Upper lobe of left lung (tissue), 6 donors: ENCODE measurements at regions not wholly inside any gene's neighbourhood (a gene's known extent, or its start where the extent isn't known, plus 50 kb on each side); places are given as distances from the start of the nearest gene placed in this dataset.

Experiments
- ATAC-seq, 2 donors: fragments of 200-7000 bp; cut with Tn5 transposase; one replicate each; pipeline ENCODE4 v1.9.1; 2022; ENCODE audit warnings: mild to moderate bottlenecking in 2 of 2, moderate library complexity in 2 of 2; ENCODE audit not compliant: low FRiP score in 2 of 2
- DNase-seq, 2 donors: peaks; one replicate each; pipeline ENCODE4 v3.0.0-alpha.2; 2019 to 2020
- H3K27ac ChIP-seq, 4 donors: fragments of 200-600 bp; sonication (generic); one replicate each; pipeline ENCODE4 v1.5.1; 2016 to 2019
- H3K27me3 ChIP-seq, 4 donors: fragments of 200-600 bp; sonication (generic); one replicate each; pipeline ENCODE4 v1.5.1; 2017 to 2019
- H3K36me3 ChIP-seq, 4 donors: fragments of 200-600 bp; sonication (generic); one replicate each; pipeline ENCODE4 v1.5.1; 2016 to 2019
- H3K4me1 ChIP-seq, 4 donors: fragments of 200-600 bp; sonication (generic); one replicate each; pipeline ENCODE4 v1.5.1; 2018 to 2019
- H3K4me3 ChIP-seq, 4 donors: fragments of 200-600 bp; sonication (generic); one replicate each; pipeline ENCODE4 v1.5.1; 2017 to 2019; ENCODE audit warnings: mild to moderate bottlenecking in 2 of 4, moderate library complexity in 1 of 4
- H3K9me3 ChIP-seq, 4 donors: fragments of 200-600 bp; sonication (generic); one replicate each; pipeline ENCODE4 v1.5.1; 2018 to 2019
- CTCF ChIP-seq, 6 experiments: fragments of 450-650 bp in 4 of 6; fragments of 200-600 bp in 2 of 6; sonication (generic) in 2 of 6; IDR thresholded peaks; one replicate each; pipeline ENCODE4 v1.5.1; 2016 to 2019; ENCODE audit warnings: antibody characterized with exemption in 6 of 6
- EP300 ChIP-seq, 4 donors: sonication (generic); formaldehyde crosslinking; IDR thresholded peaks; one replicate each; pipeline ENCODE4 v1.5.1; 2017; ENCODE audit warnings: antibody characterized with exemption in 4 of 4, control low read depth in 2 of 4
- POLR2A ChIP-seq, 4 donors: fragments of 450-650 bp; IDR thresholded peaks; one replicate each; pipeline ENCODE4 v1.5.1; 2016 to 2017; ENCODE audit warnings: antibody characterized with exemption in 4 of 4, mild to moderate bottlenecking in 2 of 4
- POLR2AphosphoS5 ChIP-seq, 2 donors: sonication (generic); formaldehyde crosslinking; IDR thresholded peaks; one replicate each; pipeline ENCODE4 v1.5.1; 2017; ENCODE audit warnings: antibody characterized with exemption in 2 of 2
- whole genome bisulfite sequencing, 2 donors: methylation state at CpG; one replicate each; pipeline ENCODE4 v1.1.5; 2017 to 2018; 5-methylcytosine and 5-hydroxymethylcytosine counted together
- donor health status: DM: no; HTN: no; CAD: no; lungs with moderate emphysema.
- donor health status: DM: no; HTN: yes; CAD: no; lungs with severe emphysema.

DNA sequence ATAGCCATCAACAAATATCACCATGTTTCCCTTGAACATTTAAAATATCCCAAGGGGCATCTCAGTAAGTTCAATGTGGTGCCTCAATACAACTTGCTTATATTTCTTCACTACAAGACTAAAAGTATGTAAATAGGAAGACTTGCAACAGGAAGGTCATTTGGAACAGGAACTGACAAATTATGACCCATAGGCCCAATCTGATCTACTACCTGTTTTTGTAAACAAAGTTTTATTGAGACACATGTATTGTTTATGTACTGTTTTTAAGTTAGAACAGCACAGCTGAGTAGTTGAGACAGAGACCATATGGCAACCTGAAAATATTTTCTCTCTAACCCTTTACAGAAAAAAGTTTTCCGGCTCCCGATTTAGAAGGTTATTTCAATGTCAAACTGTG is 154.8 kb upstream of the TFPI start:
- 72 to 86% methylated on average over 2 of the region's 2 CpGs for WGBS, 2 donors
- DNase-seq (no peak), ATAC-seq (no peak)
- no peaks in the 10 kb centered on the region for H3K4me1 ChIP-seq
- no peaks in the 10 kb centered on the region for H3K9me3 ChIP-seq
- H3K4me3 ChIP-seq = no peak overlapping the region
- no peaks in the 10 kb centered on the region for H3K27me3 ChIP-seq
- H3K27ac ChIP-seq = no peak overlapping the region
- H3K36me3 ChIP-seq = no peaks in the 10 kb centered on the region
- TF ChIP-seq CTCF (IDR thresholded peaks at IDR 0.05) (no peak), EP300 (IDR thresholded peaks at IDR 0.05) (no peak), POLR2A (IDR thresholded peaks at IDR 0.05) (no peak), POLR2AphosphoS5 (IDR thresholded peaks at IDR 0.05) (no peak)

- no peak overlapping the region for H3K27ac ChIP-seq
- no peaks in the 10 kb centered on the region for H3K27me3 ChIP-seq
- H3K4me3 ChIP-seq = no peak overlapping the region
- no peaks in the 10 kb centered on the region for H3K36me3 ChIP-seq
- TF ChIP-seq CTCF (IDR thresholded peaks at IDR 0.05) (no peak), EP300 (IDR thresholded peaks at IDR 0.05) (no peak), POLR2A (IDR thresholded peaks at IDR 0.05) (no peak), POLR2AphosphoS5 (IDR thresholded peaks at IDR 0.05) (no peak)
- H3K9me3 ChIP-seq = no peaks in the 10 kb centered on the region
- ATAC-seq (no peak), DNase-seq (no peak)
- no peaks in the 10 kb centered on the region for H3K4me1 ChIP-seq
Measured at GRCh38 chr2:187710791-187711521, 156.7 kb upstream of the TFPI start.

DNA sequence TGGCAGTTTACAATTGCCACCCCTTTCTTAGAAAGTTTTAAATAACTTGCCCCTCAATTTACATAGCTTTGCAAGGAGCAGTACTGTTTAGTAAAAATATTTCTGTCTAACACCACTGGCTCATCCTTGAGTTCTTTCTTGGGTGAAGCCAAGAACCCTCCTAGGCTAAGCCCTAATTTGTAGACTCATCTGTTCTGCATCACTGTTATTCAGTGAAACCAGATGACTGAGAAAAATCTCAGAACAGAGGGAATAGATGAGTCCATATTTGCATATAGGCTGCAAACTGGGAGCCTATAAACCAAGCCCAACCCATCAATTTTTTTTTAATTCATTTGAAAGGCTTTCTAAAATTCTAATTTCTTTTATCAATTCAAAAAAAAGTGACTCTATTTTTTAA is 161.4 kb upstream of the TFPI start:
- no peak for TF ChIP-seq POLR2A (IDR thresholded peaks at IDR 0.05)
- no peak for TF ChIP-seq POLR2AphosphoS5 (IDR thresholded peaks at IDR 0.05)
- no peak for TF ChIP-seq EP300 (IDR thresholded peaks at IDR 0.05)
- TF ChIP-seq CTCF (IDR thresholded peaks at IDR 0.05) = no peak
- Histone ChIP-seq H3K4me1 (no peaks in the 10 kb centered on the region), H3K4me3 (no peak overlapping the region), H3K27ac (no peak overlapping the region), H3K27me3 (no peaks in the 10 kb centered on the region), H3K36me3 (no peaks in the 10 kb centered on the region), H3K9me3 (no peaks in the 10 kb centered on the region)
- DNase-seq = no peak
- no peak for ATAC-seq

DNA sequence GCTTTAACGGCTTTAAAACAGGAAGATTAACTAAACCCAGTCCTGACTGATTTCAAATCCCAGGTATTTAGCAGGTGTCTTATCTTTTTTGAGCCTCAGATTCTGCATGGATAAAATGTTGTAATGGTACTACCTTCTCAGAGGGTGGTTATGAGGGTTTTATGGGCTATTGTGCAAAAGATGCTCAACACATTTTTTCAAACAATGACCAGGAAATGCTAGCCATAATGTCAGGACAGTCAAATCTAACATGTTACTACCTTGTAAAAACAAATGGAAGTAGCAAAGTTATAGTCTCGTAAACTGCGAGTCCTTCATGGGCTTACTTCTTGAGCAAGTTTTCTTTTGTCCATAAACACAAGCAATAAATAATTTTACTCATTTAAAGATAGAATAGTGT is 162.1 kb upstream of the TFPI start:
- Histone ChIP-seq H3K27me3 (no peaks in the 10 kb centered on the region), H3K27ac (no peak overlapping the region), H3K9me3 (no peaks in the 10 kb centered on the region), H3K36me3 (no peaks in the 10 kb centered on the region), H3K4me1 (no peaks in the 10 kb centered on the region), H3K4me3 (no peak overlapping the region)
- no peak for DNase-seq
- TF ChIP-seq CTCF (IDR thresholded peaks at IDR 0.05) (no peak), POLR2A (IDR thresholded peaks at IDR 0.05) (no peak), POLR2AphosphoS5 (IDR thresholded peaks at IDR 0.05) (no peak), EP300 (IDR thresholded peaks at IDR 0.05) (no peak)
- WGBS, 2 donors = 86 to 94% methylated on average over 3 of the region's 3 CpGs
- ATAC-seq = no peak

DNA sequence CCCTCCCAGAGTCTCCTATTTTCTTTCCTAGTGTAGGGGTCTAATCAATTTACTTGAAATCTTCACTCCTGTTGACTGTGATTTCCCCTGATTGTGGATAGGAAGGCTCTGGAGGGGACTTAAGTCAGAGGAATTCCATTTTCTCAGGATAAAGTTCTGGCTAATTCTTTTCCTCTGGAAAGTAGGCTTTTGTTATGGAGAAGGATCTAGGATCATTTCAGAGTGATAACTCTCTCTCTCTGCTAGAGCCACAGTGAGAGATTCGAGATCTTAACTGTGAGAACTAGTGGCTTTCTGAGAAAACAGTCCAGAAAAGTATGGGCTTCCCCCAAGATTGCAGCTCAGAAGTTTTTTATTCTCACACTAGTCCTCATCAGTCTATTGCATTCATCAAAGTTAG is 163.9 kb upstream of the TFPI start:
- no peaks in the 10 kb centered on the region for H3K36me3 ChIP-seq
- ATAC-seq = no peak
- no peak for TF ChIP-seq CTCF (IDR thresholded peaks at IDR 0.05)
- TF ChIP-seq POLR2AphosphoS5 (IDR thresholded peaks at IDR 0.05) = no peak
- TF ChIP-seq POLR2A (IDR thresholded peaks at IDR 0.05) = no peak
- TF ChIP-seq EP300 (IDR thresholded peaks at IDR 0.05) = no peak
- no peaks in the 10 kb centered on the region for H3K27me3 ChIP-seq
- no peak overlapping the region for H3K27ac ChIP-seq
- H3K9me3 ChIP-seq = no peaks in the 10 kb centered on the region
- H3K4me1 ChIP-seq = no peaks in the 10 kb centered on the region
- WGBS, 2 donors = 65 to 74% methylated on average over 1 of the region's 1 CpG
- no peak for DNase-seq
- H3K4me3 ChIP-seq = no peak overlapping the region
